DND-41 (cell line): ENCODE measurements at regions not wholly inside any gene's neighbourhood (a gene's known extent, or its start where the extent isn't known, plus 50 kb on each side); places are given as distances from the start of the nearest gene placed in this dataset.

Experiments used
- ATAC-seq: fragments of 200-7000 bp; cut with Tn5 transposase; 3 replicates; pipeline ENCODE4 v1.9.1; 2021; ENCODE audit warnings: low read depth; ENCODE audit not compliant: insufficient read depth
- DNase-seq: peaks from one replicate; pipeline ENCODE4 v3.0.0-alpha.2; 2020
- H2AFZ ChIP-seq: 2 replicates; pipeline ENCODE4 v1.6.0; 2012; ENCODE audit warnings: low read depth, low read length
- H3K27ac ChIP-seq: 2 replicates; pipeline ENCODE4 v1.5.1; 2012; ENCODE audit warnings: low read length, inconsistent platforms
- H3K27me3 ChIP-seq: fragments of 200-600 bp; sonication (generic); 2 replicates; pipeline ENCODE4 v1.6.0; 2012; ENCODE audit warnings: low read length, mild to moderate bottlenecking, inconsistent platforms; ENCODE audit not compliant: insufficient read depth, poor library complexity
- H3K36me3 ChIP-seq: 2 replicates; pipeline ENCODE4 v1.5.1; 2012; ENCODE audit warnings: low read length, inconsistent platforms; ENCODE audit not compliant: insufficient read depth
- H3K4me1 ChIP-seq: 2 replicates; pipeline ENCODE4 v1.5.1; 2012; ENCODE audit warnings: mild to moderate bottlenecking, low read length; ENCODE audit not compliant: insufficient read depth
- H3K4me2 ChIP-seq: 2 replicates; pipeline ENCODE4 v1.6.0; 2012; ENCODE audit warnings: mild to moderate bottlenecking, moderate library complexity, low read length, inconsistent platforms; ENCODE audit not compliant: insufficient read depth
- H3K4me3 ChIP-seq, 2 experiments: fragments of 200-600 bp in 1 of 2; shearing (Covaris generic) in 1 of 2; 2 replicates each; pipeline ENCODE4 v1.5.1; 2012 to 2016; ENCODE audit warnings: inconsistent platforms in 2 of 2, low read length in 2 of 2, mild to moderate bottlenecking in 2 of 2, low read depth in 1 of 2, moderate library complexity in 1 of 2
- H3K79me2 ChIP-seq: 2 replicates; pipeline ENCODE4 v1.6.0; 2012; ENCODE audit warnings: low read length, inconsistent platforms; ENCODE audit not compliant: insufficient read depth
- H3K9ac ChIP-seq: 2 replicates; pipeline ENCODE4 v1.6.0; 2012; ENCODE audit warnings: low read depth, mild to moderate bottlenecking, inconsistent platforms, low read length, moderate library complexity
- H3K9me3 ChIP-seq: 2 replicates; pipeline ENCODE4 v1.5.1; 2012; ENCODE audit warnings: low read length, moderate library complexity, mild to moderate bottlenecking, inconsistent platforms; ENCODE audit not compliant: insufficient read depth, severe bottlenecking
- H4K20me1 ChIP-seq: 2 replicates; pipeline ENCODE4 v1.6.0; 2012; ENCODE audit warnings: low read length; ENCODE audit not compliant: insufficient read depth
- CTCF ChIP-seq: IDR thresholded peaks from 2 replicates; pipeline ENCODE4 v1.5.1; 2012; ENCODE audit warnings: borderline replicate concordance, low read length, moderate library complexity, mild to moderate bottlenecking; ENCODE audit not compliant: poor library complexity, severe bottlenecking; ENCODE audit errors: extremely low read depth
- EZH2 ChIP-seq: IDR thresholded peaks from 3 replicates; pipeline ENCODE4 v1.6.1; 2012; ENCODE audit warnings: borderline replicate concordance, low read depth, mild to moderate bottlenecking, moderate library complexity, low read length, inconsistent platforms; ENCODE audit not compliant: severe bottlenecking

GRCh38 chr6:109222848-109223247, 127.5 kb downstream of the CEP57L1 start:
- Histone ChIP-seq H3K36me3 (no peaks in the 10 kb centered on the region), H3K4me2 (no peak overlapping the region), H3K27ac (no peak overlapping the region), H3K9me3 (no peaks in the 10 kb centered on the region), H3K9ac (no peak overlapping the region), H4K20me1 (no peaks in the 10 kb centered on the region), H3K4me1 (no peaks in the 10 kb centered on the region; the same call in 1 of the 2 replicates), H3K4me3 (no peak overlapping the region), H2AFZ (no peak overlapping the region), H3K27me3 (no peaks in the 10 kb centered on the region), H3K79me2 (no peaks in the 10 kb centered on the region)
- DNase-seq = no peak
- ATAC-seq = no peak
- TF ChIP-seq EZH2 (no peak), CTCF (no peak)

GRCh38 chr6:109221543-109222195, 126.4 kb downstream of the CEP57L1 start:
- Histone ChIP-seq H3K27me3 (no peaks in the 10 kb centered on the region), H3K9me3 (no peaks in the 10 kb centered on the region), H3K79me2 (no peaks in the 10 kb centered on the region), H3K9ac (no peak overlapping the region), H3K4me1 (no peaks in the 10 kb centered on the region; the same call in 1 of the 2 replicates), H3K27ac (no peak overlapping the region), H4K20me1 (no peaks in the 10 kb centered on the region), H2AFZ (no peak overlapping the region), H3K4me2 (no peak overlapping the region), H3K4me3 (no peak overlapping the region), H3K36me3 (no peaks in the 10 kb centered on the region)
- ATAC-seq (no peak), DNase-seq (no peak)
- TF ChIP-seq EZH2 (no peak), CTCF (no peak)
